OCI-LY7 (cell line): ENCODE measurements at regions not wholly inside any gene's neighbourhood (a gene's known extent, or its start where the extent isn't known, plus 50 kb on each side); places are given as distances from the start of the nearest gene placed in this dataset.

Experiments
- BruUV-seq: library from RNA; stranded (reverse); fragments of 400-500 nt; replicated peaks from 2 replicates; lab custom pipeline; 2021; lab: Mats Ljungman, UMichigan
- CTCF ChIA-PET: fragments of 300-600 bp; sonication (Branson Sonifier 250); formaldehyde crosslinking; loops from one replicate; lab custom pipeline; 2022; ENCODE audit warnings: antibody characterized with exemption; ENCODE audit not compliant: unreplicated experiment; lab: Charles Lee
- POLR2A ChIA-PET: fragments of 300-600 bp; sonication (Branson Sonifier 250); formaldehyde crosslinking; loops from one replicate; lab custom pipeline; 2022; ENCODE audit warnings: antibody characterized with exemption; lab: Charles Lee
- DNase-seq: peaks from one replicate; pipeline ENCODE4 v3.0.0-alpha.2; 2015; ENCODE audit warnings: low spot score
- H2AFZ ChIP-seq: fragments of 200-600 bp; sonication (generic), shearing (Covaris generic); 2 replicates; pipeline ENCODE4 v1.6.1; 2014; ENCODE audit warnings: mild to moderate bottlenecking, antibody characterized with exemption, low read length, moderate library complexity
- H3K27ac ChIP-seq: fragments of 200-600 bp; sonication (generic); 2 replicates; pipeline ENCODE4 v1.5.1; 2014; ENCODE audit warnings: mixed run types, low read depth, mild to moderate bottlenecking, moderate library complexity, low read length, inconsistent platforms; ENCODE audit not compliant: poor library complexity, severe bottlenecking
- H3K36me3 ChIP-seq: fragments of 200-600 bp; sonication (generic); 2 replicates; pipeline ENCODE4 v1.6.1; 2014; ENCODE audit warnings: mild to moderate bottlenecking, antibody characterized with exemption, low read length, moderate library complexity, mixed read lengths; ENCODE audit not compliant: insufficient read depth
- H3K4me1 ChIP-seq: fragments of 200-600 bp; sonication (generic); 2 replicates; pipeline ENCODE4 v1.5.1; 2014; ENCODE audit warnings: mild to moderate bottlenecking, low read length; ENCODE audit not compliant: insufficient read depth, poor library complexity, severe bottlenecking
- H3K4me2 ChIP-seq: fragments of 200-600 bp; sonication (generic); 2 replicates; pipeline ENCODE4 v1.6.1; 2014; ENCODE audit warnings: mild to moderate bottlenecking, low read length
- H3K4me3 ChIP-seq: fragments of 200-600 bp; sonication (generic); 2 replicates; pipeline ENCODE4 v1.5.1; 2014; ENCODE audit warnings: mild to moderate bottlenecking, low read depth, low read length; ENCODE audit not compliant: poor library complexity, severe bottlenecking
- H3K79me2 ChIP-seq: fragments of 200-600 bp; sonication (generic); 2 replicates; pipeline ENCODE4 v1.6.1; 2016; ENCODE audit warnings: low read depth, mild to moderate bottlenecking, low read length, moderate library complexity, mixed read lengths; ENCODE audit not compliant: insufficient read depth
- H3K9me2 ChIP-seq: fragments of 200-600 bp; sonication (generic); 2 replicates; pipeline ENCODE4 v1.6.1; 2016; ENCODE audit warnings: mild to moderate bottlenecking, low read length, mixed read lengths; ENCODE audit not compliant: insufficient read depth
- H3K9me3 ChIP-seq: fragments of 200-600 bp; sonication (generic); 2 replicates; pipeline ENCODE4 v1.6.1; 2014; ENCODE audit warnings: mild to moderate bottlenecking, mixed run types, low read length, mixed read lengths
- H4K20me1 ChIP-seq: fragments of 200-600 bp; sonication (generic); 2 replicates; pipeline ENCODE4 v1.6.1; 2014; ENCODE audit warnings: mild to moderate bottlenecking, antibody characterized with exemption, low read length, moderate library complexity, mixed read lengths; ENCODE audit not compliant: insufficient read depth
- EZH2phosphoT487 ChIP-seq: fragments of 200-600 bp; sonication (generic); IDR thresholded peaks from 2 replicates; pipeline ENCODE4 v1.6.1; 2018; ENCODE audit warnings: low read depth, borderline replicate concordance, mild to moderate bottlenecking, mixed run types, antibody characterized with exemption, low read length, moderate library complexity, mixed read lengths
- intact Hi-C: fragments of 100-400 bp; cut with micrococcal nuclease; formaldehyde crosslinking; loops from one replicate; pipeline ENCODE4 v1.10.0; 2022; ENCODE audit not compliant: unreplicated experiment
- TF ChIP-seq, protein P1 (sequence below): fragments of 200-600 bp; sonication (generic); conservative IDR thresholded peaks from 2 replicates; pipeline ENCODE4 v1.5.1; 2014; ENCODE audit warnings: mild to moderate bottlenecking, antibody characterized with exemption, low read length, moderate library complexity, mixed read lengths

DNA sequence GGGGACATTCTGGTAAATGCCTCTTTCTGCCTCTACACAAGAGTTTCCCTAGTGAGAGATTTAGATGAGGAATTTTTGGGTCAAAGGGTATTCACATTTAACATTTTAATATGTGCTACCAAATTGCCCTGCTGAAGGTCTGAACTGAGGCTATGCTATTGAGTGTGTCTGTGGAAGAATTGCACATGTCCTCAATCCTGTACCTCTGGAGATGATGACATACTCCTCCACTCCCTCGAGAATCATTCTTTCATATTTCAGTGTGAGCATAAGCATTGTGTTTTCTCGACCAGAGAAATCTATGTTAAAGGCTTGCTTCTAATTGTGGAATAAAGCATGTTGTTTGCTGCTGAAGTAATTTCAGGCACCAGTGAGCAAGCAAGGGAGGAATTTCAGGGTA lies 110.5 kb downstream of the TSN start:
- no peaks in the 10 kb centered on the region for H4K20me1 ChIP-seq
- no peaks in the 10 kb centered on the region for H3K9me3 ChIP-seq
- H3K4me1 ChIP-seq: no peaks in the 10 kb centered on the region
- ChIA-PET POLR2A (no interaction called here), CTCF (no interaction called here)
- BruUV-seq: no TSS peak
- no peaks in the 10 kb centered on the region for H3K9me2 ChIP-seq
- no peak overlapping the region for H2AFZ ChIP-seq
- no peak overlapping the region for H3K4me3 ChIP-seq
- no peak for TF ChIP-seq EZH2phosphoT487
- TF ChIP-seq, protein P1, sequence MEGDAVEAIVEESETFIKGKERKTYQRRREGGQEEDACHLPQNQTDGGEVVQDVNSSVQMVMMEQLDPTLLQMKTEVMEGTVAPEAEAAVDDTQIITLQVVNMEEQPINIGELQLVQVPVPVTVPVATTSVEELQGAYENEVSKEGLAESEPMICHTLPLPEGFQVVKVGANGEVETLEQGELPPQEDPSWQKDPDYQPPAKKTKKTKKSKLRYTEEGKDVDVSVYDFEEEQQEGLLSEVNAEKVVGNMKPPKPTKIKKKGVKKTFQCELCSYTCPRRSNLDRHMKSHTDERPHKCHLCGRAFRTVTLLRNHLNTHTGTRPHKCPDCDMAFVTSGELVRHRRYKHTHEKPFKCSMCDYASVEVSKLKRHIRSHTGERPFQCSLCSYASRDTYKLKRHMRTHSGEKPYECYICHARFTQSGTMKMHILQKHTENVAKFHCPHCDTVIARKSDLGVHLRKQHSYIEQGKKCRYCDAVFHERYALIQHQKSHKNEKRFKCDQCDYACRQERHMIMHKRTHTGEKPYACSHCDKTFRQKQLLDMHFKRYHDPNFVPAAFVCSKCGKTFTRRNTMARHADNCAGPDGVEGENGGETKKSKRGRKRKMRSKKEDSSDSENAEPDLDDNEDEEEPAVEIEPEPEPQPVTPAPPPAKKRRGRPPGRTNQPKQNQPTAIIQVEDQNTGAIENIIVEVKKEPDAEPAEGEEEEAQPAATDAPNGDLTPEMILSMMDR: no peak
- intact Hi-C loops: no loop called here
- H3K4me2 ChIP-seq: no peak overlapping the region
- no peak overlapping the region for H3K27ac ChIP-seq
- H3K36me3 ChIP-seq: no peaks in the 10 kb centered on the region
- no peaks in the 10 kb centered on the region for H3K79me2 ChIP-seq
- no peak for DNase-seq

DNA sequence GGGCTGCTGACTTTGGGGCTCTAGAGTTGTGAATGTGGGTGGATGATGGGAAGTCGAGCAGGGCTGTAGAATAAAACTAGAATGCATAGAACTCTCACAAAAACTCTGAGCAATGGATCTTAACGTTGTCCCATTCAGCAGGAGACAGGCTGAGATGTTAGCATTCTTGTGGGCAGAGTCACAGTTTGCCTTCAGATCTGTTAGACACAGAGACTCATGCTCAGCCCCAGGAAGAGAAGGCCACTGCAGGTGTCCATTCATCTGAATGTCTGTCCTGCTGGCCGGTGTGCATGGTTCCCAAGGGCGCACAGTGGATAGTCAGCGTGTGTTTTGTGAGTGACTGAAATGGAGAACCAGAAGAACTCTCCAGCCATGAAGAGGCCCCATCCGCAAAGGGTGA lies 111.3 kb downstream of the TSN start:
- H4K20me1 ChIP-seq: no peaks in the 10 kb centered on the region
- H3K9me3 ChIP-seq: no peaks in the 10 kb centered on the region
- H2AFZ ChIP-seq: no peak overlapping the region
- POLR2A ChIA-PET: no interaction called here
- TF ChIP-seq, protein P1: no peak
- TF ChIP-seq EZH2phosphoT487: no peak
- H3K27ac ChIP-seq: no peak overlapping the region
- no peak overlapping the region for H3K4me2 ChIP-seq
- DNase-seq: no peak
- intact Hi-C loops: no loop called here
- H3K4me3 ChIP-seq: no peak overlapping the region
- CTCF ChIA-PET: no interaction called here
- H3K9me2 ChIP-seq: no peaks in the 10 kb centered on the region
- no peaks in the 10 kb centered on the region for H3K79me2 ChIP-seq
- BruUV-seq: no TSS peak
- H3K36me3 ChIP-seq: no peaks in the 10 kb centered on the region
- no peaks in the 10 kb centered on the region for H3K4me1 ChIP-seq

DNA sequence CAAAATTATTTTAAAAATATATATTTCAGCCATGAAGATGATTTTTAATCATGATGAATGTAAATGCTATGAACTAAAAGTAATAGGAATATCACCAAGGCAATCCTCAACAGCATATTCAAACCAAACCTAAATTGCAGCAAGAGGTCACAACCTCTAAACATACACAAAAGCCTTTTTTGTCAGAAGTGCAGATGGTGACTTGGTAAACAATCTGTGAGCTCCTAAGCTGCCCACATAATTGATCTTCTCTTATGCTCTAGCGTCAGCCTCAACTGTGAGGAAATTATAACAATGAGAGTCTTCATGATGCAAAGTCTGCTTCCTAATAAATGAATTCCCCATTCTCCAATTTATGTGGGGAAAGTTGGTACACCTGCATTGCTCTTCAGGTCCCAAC lies 113.2 kb downstream of the TSN start:
- BruUV-seq: no TSS peak
- H3K79me2 ChIP-seq: no peaks in the 10 kb centered on the region
- POLR2A ChIA-PET: interaction anchor here (0.6 kb wide), 1 partner anchor 161 kb away, joined by 4 read pairs; no protein-coding TSS in a partner anchor
- H3K9me2 ChIP-seq: no peaks in the 10 kb centered on the region
- TF ChIP-seq, protein P1: no peak
- H4K20me1 ChIP-seq: no peaks in the 10 kb centered on the region
- H3K4me1 ChIP-seq: no peaks in the 10 kb centered on the region
- CTCF ChIA-PET: no interaction called here
- no peaks in the 10 kb centered on the region for H3K9me3 ChIP-seq
- H3K4me3 ChIP-seq: no peak overlapping the region
- DNase-seq: no peak
- intact Hi-C loops: no loop called here
- H3K27ac ChIP-seq: no peak overlapping the region
- no peaks in the 10 kb centered on the region for H3K36me3 ChIP-seq
- H2AFZ ChIP-seq: no peak overlapping the region
- no peak overlapping the region for H3K4me2 ChIP-seq
